ENCODE measurements at regions not wholly inside any gene's neighbourhood (a gene's known extent, or its start where the extent isn't known, plus 50 kb on each side); places are given as distances from the start of the nearest gene placed in this dataset.
A peak's percentile ranks its signal among the peaks of the same experiment; 100 is the strongest.

DNA sequence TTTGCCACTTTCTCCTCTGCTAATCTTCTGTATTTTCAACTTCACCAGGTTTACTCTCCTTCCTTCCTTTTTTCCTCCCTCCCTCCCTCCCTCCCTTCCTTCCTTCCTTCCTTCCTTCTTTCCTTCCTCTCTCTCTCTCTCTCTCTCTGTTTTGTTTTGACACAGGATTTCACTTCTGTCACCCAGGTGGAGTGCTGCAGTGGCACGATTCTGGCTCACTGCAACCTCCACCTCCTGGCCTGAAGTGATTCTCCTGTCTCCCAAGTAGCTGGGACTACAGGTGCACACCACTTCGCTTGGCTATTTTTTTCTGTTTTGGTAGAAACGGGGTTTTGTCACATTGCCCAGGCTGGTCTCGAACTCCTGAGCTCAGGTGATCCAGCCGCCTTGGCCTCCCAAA is 181.2 kb upstream of the BTG1 start:
- Histone ChIP-seq H3K4me1 (ENCODE audit: insufficient read depth, low read length) (no peaks in the 10 kb centered on the region), H3K4me3 (ENCODE audit: low read length) (no peak overlapping the region), H3K36me3 (ENCODE audit: low read depth, low read length) (no peaks in the 10 kb centered on the region), H3K9ac (ENCODE audit: low read length) (no peak overlapping the region), H2AFZ (ENCODE audit: low read length) (no peak overlapping the region), H3K4me2 (ENCODE audit: low read length) (no peak overlapping the region), H3K9me2 (replicated peaks; ENCODE audit: low read length) (no peaks in the 10 kb centered on the region), H3K27ac (ENCODE audit: low read length) (no peak overlapping the region), H3F3A (ENCODE audit: low read length, unreplicated experiment) (no peaks in the 10 kb centered on the region), H3K79me2 (ENCODE audit: low read length) (no peaks in the 10 kb centered on the region), H3K27me3 (ENCODE audit: low read length) (no peaks in the 10 kb centered on the region), H4K20me1 (ENCODE audit: low read length) (no peaks in the 10 kb centered on the region), H3K9me3 (ENCODE audit: low read length) (no peaks in the 10 kb centered on the region)
- POLR2A ChIA-PET (ENCODE audit: unreplicated experiment) = no interaction called here
- no TSS peak for BruUV-seq (replicated peaks)
- CTCF ChIA-PET = no interaction called here
- no peak for ATAC-seq
- no peak for TF ChIP-seq EZH2 (IDR thresholded peaks at IDR 0.05; ENCODE audit: low read length, unreplicated experiment)
- no peak for TF ChIP-seq EZH2phosphoT487 (IDR thresholded peaks at IDR 0.05; ENCODE audit: borderline replicate concordance, low read length)
- no peak for TF ChIP-seq CTCF (conservative IDR thresholded peaks at IDR 0.05; ENCODE audit: low read depth, low read length)
- no peak for DNase-seq
- intact Hi-C loops (cut with micrococcal nuclease) = no loop called here

- Histone ChIP-seq H3K27ac (ENCODE audit: low read length) (no peak overlapping the region), H4K20me1 (ENCODE audit: low read length) (no peaks in the 10 kb centered on the region), H3K9me3 (ENCODE audit: low read length) (no peaks in the 10 kb centered on the region), H3F3A (ENCODE audit: low read length, unreplicated experiment) (no peaks in the 10 kb centered on the region), H3K36me3 (ENCODE audit: low read depth, low read length) (no peaks in the 10 kb centered on the region), H3K79me2 (ENCODE audit: low read length) (no peaks in the 10 kb centered on the region), H3K4me1 (ENCODE audit: insufficient read depth, low read length) (no peaks in the 10 kb centered on the region), H3K9ac (ENCODE audit: low read length) (no peak overlapping the region), H2AFZ (ENCODE audit: low read length) (no peak overlapping the region), H3K4me2 (ENCODE audit: low read length) (no peak overlapping the region), H3K9me2 (replicated peaks; ENCODE audit: low read length) (no peaks in the 10 kb centered on the region), H3K4me3 (ENCODE audit: low read length) (no peak overlapping the region), H3K27me3 (ENCODE audit: low read length) (no peaks in the 10 kb centered on the region)
- TF ChIP-seq EZH2phosphoT487 (IDR thresholded peaks at IDR 0.05; ENCODE audit: borderline replicate concordance, low read length) (no peak), CTCF (conservative IDR thresholded peaks at IDR 0.05; ENCODE audit: low read depth, low read length) (no peak), EZH2 (IDR thresholded peaks at IDR 0.05; ENCODE audit: low read length, unreplicated experiment) (no peak)
- DNase-seq = no peak
- POLR2A ChIA-PET (ENCODE audit: unreplicated experiment) = no interaction called here
- intact Hi-C loops (cut with micrococcal nuclease) = no loop called here
- BruUV-seq (replicated peaks) = no TSS peak
- no peak for ATAC-seq
- CTCF ChIA-PET = no interaction called here
Observed at GRCh38 chr12:92324849-92325500, 179.3 kb upstream of the BTG1 start.

GRCh38 chr12:92312463-92312964 is 166.9 kb upstream of the BTG1 start:
- Histone ChIP-seq H3K9me2 (replicated peaks; ENCODE audit: low read length) (no peaks in the 10 kb centered on the region), H3F3A (ENCODE audit: low read length, unreplicated experiment) (no peaks in the 10 kb centered on the region), H3K27ac (ENCODE audit: low read length) (no peak overlapping the region), H3K4me1 (ENCODE audit: insufficient read depth, low read length) (0 out of 2 replicates have a peak, but pooled peaks cover 5% of the 10 kb centered on the region), H3K4me2 (ENCODE audit: low read length) (no peak overlapping the region), H4K20me1 (ENCODE audit: low read length) (no peaks in the 10 kb centered on the region), H3K9ac (ENCODE audit: low read length) (no peak overlapping the region), H3K79me2 (ENCODE audit: low read length) (no peaks in the 10 kb centered on the region), H3K27me3 (ENCODE audit: low read length) (no peaks in the 10 kb centered on the region), H3K9me3 (ENCODE audit: low read length) (no peaks in the 10 kb centered on the region), H3K4me3 (ENCODE audit: low read length) (no peak overlapping the region), H2AFZ (ENCODE audit: low read length) (no peak overlapping the region), H3K36me3 (ENCODE audit: low read depth, low read length) (no peaks in the 10 kb centered on the region)
- intact Hi-C loops (cut with micrococcal nuclease) = no loop called here
- DNase-seq (peak; percentile 39), ATAC-seq (peak; percentile 80)
- ChIA-PET CTCF (interaction anchor here (0.6 kb wide), 1 partner anchor 167 kb away, joined by 3 read pairs; no protein-coding TSS in a partner anchor), POLR2A (ENCODE audit: unreplicated experiment) (no interaction called here)
- no TSS peak for BruUV-seq (replicated peaks)
- TF ChIP-seq EZH2 (IDR thresholded peaks at IDR 0.05; ENCODE audit: low read length, unreplicated experiment) (no peak), EZH2phosphoT487 (IDR thresholded peaks at IDR 0.05; ENCODE audit: borderline replicate concordance, low read length) (no peak), CTCF (conservative IDR thresholded peaks at IDR 0.05; ENCODE audit: low read depth, low read length) (no peak)
